ENCODE measurements at regions not wholly inside any gene's neighbourhood (a gene's known extent, or its start where the extent isn't known, plus 50 kb on each side); places are given as distances from the start of the nearest gene placed in this dataset.
"Not testable (repeated sequence)": the region's sequence is repeated elsewhere in the genome, so short reads cannot be mapped to it uniquely, and the experiment has no call there.

GRCh38 chr6:73972518-73972917, 276.5 kb downstream of the CD109 start:
- not testable (repeated sequence) for TF ChIP-seq POLR2A, CTCF (IDR thresholded peaks at IDR 0.05)
